IMR-90 (cell line): ENCODE measurements at regions not wholly inside any gene's neighbourhood (a gene's known extent, or its start where the extent isn't known, plus 50 kb on each side); places are given as distances from the start of the nearest gene placed in this dataset.

Source experiments
- ATAC-seq: fragments of 200-7000 bp; cut with Tn5 transposase; 2 replicates; pipeline ENCODE4 v1.9.1; 2020; ENCODE audit warnings: low read depth, mild to moderate bottlenecking, moderate library complexity
- BruUV-seq: library from RNA; stranded (reverse); fragments of 400-500 nt; replicated peaks from 2 replicates; lab custom pipeline; 2021; lab: Mats Ljungman, UMichigan
- CTCF ChIA-PET: fragments of 300-600 bp; formaldehyde crosslinking; extraction: SDS; loops from one replicate; lab custom pipeline; 2021; ENCODE audit warnings: antibody characterized with exemption; lab: Yijun Ruan, JAX
- POLR2A ChIA-PET: fragments of 300-600 bp; sonication (Branson Sonifier 250); formaldehyde crosslinking; loops from one replicate; lab custom pipeline; 2022; ENCODE audit warnings: antibody characterized with exemption; ENCODE audit not compliant: unreplicated experiment; lab: Charles Lee
- DNase-seq: peaks from one replicate; pipeline ENCODE4 v3.0.0; 2013
- H2AFZ ChIP-seq: replicated peaks from 2 replicates; pipeline ENCODE3; 2013; ENCODE audit warnings: low read length, mild to moderate bottlenecking; ENCODE audit not compliant: poor library complexity
- H2AK5ac ChIP-seq: 2 replicates; pipeline ENCODE4 v1.6.1; 2013; ENCODE audit warnings: low read depth, low read length, inconsistent platforms
- H2AK9ac ChIP-seq: replicated peaks from 2 replicates; pipeline ENCODE3; 2013; ENCODE audit warnings: mild to moderate bottlenecking, low read depth, low read length, moderate library complexity; ENCODE audit not compliant: poor library complexity
- H2BK120ac ChIP-seq: 2 replicates; pipeline ENCODE4 v1.6.1; 2013; ENCODE audit warnings: low read depth, low read length, inconsistent platforms
- H2BK15ac ChIP-seq: 3 replicates; pipeline ENCODE4 v1.6.1; 2013; ENCODE audit warnings: low read depth, low read length, inconsistent platforms
- H2BK20ac ChIP-seq: 2 replicates; pipeline ENCODE4 v1.6.1; 2013; ENCODE audit warnings: low read depth, mild to moderate bottlenecking, inconsistent platforms, low read length, moderate library complexity
- H2BK5ac ChIP-seq: 2 replicates; pipeline ENCODE4 v1.6.1; 2013; ENCODE audit warnings: mild to moderate bottlenecking, low read depth, low read length, inconsistent platforms; ENCODE audit not compliant: poor library complexity, severe bottlenecking
- H3K14ac ChIP-seq: replicated peaks from 2 replicates; pipeline ENCODE4 v1.6.1; 2013; ENCODE audit warnings: low read depth, low read length, inconsistent platforms
- H3K18ac ChIP-seq: 2 replicates; pipeline ENCODE4 v1.6.1; 2013; ENCODE audit warnings: low read depth, low read length, control low read depth
- H3K23ac ChIP-seq: 2 replicates; pipeline ENCODE4 v1.6.1; 2013; ENCODE audit warnings: low read depth, low read length, inconsistent platforms
- H3K27ac ChIP-seq: 2 replicates; pipeline ENCODE4 v1.5.1; 2013; ENCODE audit warnings: mild to moderate bottlenecking, control low read depth, low read length; ENCODE audit not compliant: insufficient read depth
- H3K27me3 ChIP-seq: 2 replicates; pipeline ENCODE4 v1.6.1; 2013; ENCODE audit warnings: low read length; ENCODE audit not compliant: control insufficient read depth, insufficient read depth
- H3K36me3 ChIP-seq: 2 replicates; pipeline ENCODE4 v1.6.1; 2013; ENCODE audit warnings: low read length, mixed read lengths; ENCODE audit not compliant: control insufficient read depth, insufficient read depth
- H3K4ac ChIP-seq: 2 replicates; pipeline ENCODE4 v1.6.1; 2013; ENCODE audit warnings: low read depth, low read length, inconsistent platforms
- H3K4me1 ChIP-seq: 2 replicates; pipeline ENCODE4 v1.6.1; 2013; ENCODE audit warnings: low read length, mixed read lengths; ENCODE audit not compliant: control insufficient read depth, insufficient read depth
- H3K4me2 ChIP-seq: 2 replicates; pipeline ENCODE4 v1.6.1; 2013; ENCODE audit warnings: low read depth, mild to moderate bottlenecking, control low read depth, low read length, moderate library complexity
- H3K4me3 ChIP-seq: 2 replicates; pipeline ENCODE4 v1.5.1; 2013; ENCODE audit warnings: low read depth, mild to moderate bottlenecking, control low read depth, low read length, moderate library complexity; ENCODE audit not compliant: insufficient read depth
- H3K56ac ChIP-seq: 2 replicates; pipeline ENCODE4 v1.6.1; 2013; ENCODE audit warnings: low read length, inconsistent platforms; ENCODE audit not compliant: insufficient read depth; ENCODE audit errors: extremely low read depth
- H3K79me1 ChIP-seq, 2 experiments: 2 replicates each; pipeline ENCODE4 v1.6.1; 2013; ENCODE audit warnings: low read length in 2 of 2, inconsistent platforms in 1 of 2, low read depth in 1 of 2
- H3K9ac ChIP-seq: 2 replicates; pipeline ENCODE4 v1.6.1; 2013; ENCODE audit warnings: low read depth, low read length, control low read depth
- H3K9me1 ChIP-seq: 2 replicates; pipeline ENCODE4 v1.6.1; 2013; ENCODE audit warnings: low read length, inconsistent platforms; ENCODE audit not compliant: insufficient read depth
- H3K9me3 ChIP-seq: 2 replicates; pipeline ENCODE4 v1.6.1; 2013; ENCODE audit warnings: low read length; ENCODE audit not compliant: control insufficient read depth, insufficient read depth
- H4K20me1 ChIP-seq: 2 replicates; pipeline ENCODE4 v1.6.1; 2013; ENCODE audit warnings: low read length, inconsistent platforms; ENCODE audit not compliant: insufficient read depth
- H4K5ac ChIP-seq: 2 replicates; pipeline ENCODE4 v1.6.1; 2013; ENCODE audit warnings: mild to moderate bottlenecking, low read depth, low read length, control low read depth
- H4K8ac ChIP-seq, 2 experiments: 2 replicates each; pipeline ENCODE4 v1.6.1; 2013; ENCODE audit warnings: low read depth in 2 of 2, low read length in 2 of 2, control low read depth in 1 of 2, inconsistent platforms in 1 of 2
- H4K91ac ChIP-seq: 2 replicates; pipeline ENCODE4 v1.6.1; 2013; ENCODE audit warnings: low read depth, low read length, inconsistent platforms; ENCODE audit not compliant: insufficient read depth
- BHLHE40 ChIP-seq: fragments of 150-350 bp; IDR thresholded peaks from 2 replicates; pipeline ENCODE4 v1.6.1; 2016; ENCODE audit warnings: mild to moderate bottlenecking, low read depth, low read length
- CHD1 ChIP-seq: IDR thresholded peaks from 2 replicates; pipeline ENCODE4 v1.6.1; 2012; ENCODE audit warnings: low read depth, low read length, improper control_type of control experiment
- FOS ChIP-seq: fragments of 150-350 bp; IDR thresholded peaks from 2 replicates; pipeline ENCODE4 v1.6.1; 2016; ENCODE audit warnings: low read depth, low read length
- MAFK ChIP-seq: IDR thresholded peaks from 2 replicates; pipeline ENCODE4 v1.6.1; 2012; ENCODE audit warnings: low read depth, low read length, improper control_type of control experiment
- MAZ ChIP-seq: IDR thresholded peaks from 2 replicates; pipeline ENCODE4 v1.6.1; 2012; ENCODE audit warnings: low read depth, mild to moderate bottlenecking, low read length, improper control_type of control experiment, moderate library complexity, borderline replicate concordance
- MXI1 ChIP-seq: IDR thresholded peaks from 2 replicates; pipeline ENCODE4 v1.6.1; 2012; ENCODE audit warnings: low read depth, mild to moderate bottlenecking, low read length, moderate library complexity, borderline replicate concordance
- NFE2L2 ChIP-seq: fragments of 150-350 bp; IDR thresholded peaks from 2 replicates; pipeline ENCODE4 v1.6.1; 2016; ENCODE audit warnings: low read depth, mild to moderate bottlenecking, low read length
- POLR2A ChIP-seq: IDR thresholded peaks from 2 replicates; pipeline ENCODE4 v1.6.1; 2012; ENCODE audit warnings: mild to moderate bottlenecking, low read depth, low read length
- RFX5 ChIP-seq: IDR thresholded peaks from 2 replicates; pipeline ENCODE4 v1.8.0; 2012; ENCODE audit warnings: low read depth, mild to moderate bottlenecking, low read length, moderate library complexity
- WGBS, 2 experiments: methylation state at CpG; one replicate each; pipeline versions ENCODE4 v1.1.5 to v1.1.7; 2013; ENCODE audit warnings: missing lambda C conversion rate in 2 of 2; ENCODE audit not compliant: insufficient read length in 1 of 2; ENCODE audit errors: extremely low coverage in 2 of 2; 5-methylcytosine and 5-hydroxymethylcytosine counted together
- dilution Hi-C: fragments of 300-500 bp; cut with HindIII; formaldehyde crosslinking; loops from one replicate; pipeline ENCODE4 v1.14.3; 2018; ENCODE audit warnings: low sequenced_read_pairs; ENCODE audit not compliant: unreplicated experiment
- in situ Hi-C: fragments of 300-500 bp; cut with MboI; formaldehyde crosslinking; loops from 3 replicates; pipeline ENCODE4 v1.14.3; 2019; ENCODE audit warnings: low sequenced_read_pairs, inconsistent platforms, mixed read lengths
- intact Hi-C: fragments of 100-400 bp; cut with micrococcal nuclease; formaldehyde crosslinking; loops from 2 replicates; pipeline ENCODE4 v1.10.0; 2022
- TF ChIP-seq, protein P1 (sequence below): fragments of 150-350 bp; IDR thresholded peaks from 2 replicates; pipeline ENCODE4 v1.6.1; 2016; ENCODE audit warnings: low read depth, mild to moderate bottlenecking, low read length, moderate library complexity, borderline replicate concordance
- TF ChIP-seq, protein P2 (sequence below): conservative IDR thresholded peaks from 2 replicates; pipeline ENCODE4 v1.5.1; 2012; ENCODE audit warnings: mild to moderate bottlenecking, low read depth, low read length, improper control_type of control experiment
- TF ChIP-seq, protein P3 (sequence below): fragments of 150-350 bp; IDR thresholded peaks from 2 replicates; pipeline ENCODE4 v1.6.1; 2017; ENCODE audit warnings: mild to moderate bottlenecking, antibody characterized with exemption, low read length, low read depth

DNA sequence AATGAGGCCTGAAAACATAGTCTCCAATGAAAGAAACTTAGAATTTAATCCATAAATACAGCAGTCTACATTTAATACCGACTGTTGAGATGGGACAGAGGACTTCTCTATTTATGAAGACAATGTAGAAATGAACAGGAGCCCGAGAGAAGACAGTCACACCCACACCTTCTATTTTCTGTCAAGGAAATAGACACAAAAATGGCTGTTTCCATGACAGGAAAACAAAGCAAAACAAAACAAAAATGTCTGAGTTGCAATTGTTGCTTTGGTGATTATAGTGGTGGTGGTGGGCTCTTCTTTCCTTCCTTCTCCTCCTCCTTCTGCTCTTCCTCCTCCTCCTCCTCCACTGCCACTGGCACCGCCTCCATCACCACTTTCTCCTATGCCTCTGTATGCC is 72.3 kb upstream of the CCDC68 start:
- Histone ChIP-seq H2BK20ac (no peak overlapping the region), H3K4me2 (no peak overlapping the region), H4K8ac (no peak overlapping the region), H4K5ac (no peak overlapping the region), H3K9me3 (no peaks in the 10 kb centered on the region), H3K27me3 (peaks cover 14% of the 10 kb centered on the region; the same call in 1 of the 2 replicates), H2BK5ac (no peak overlapping the region), H3K4ac (no peak overlapping the region), H4K20me1 (no peaks in the 10 kb centered on the region), H2AK5ac (no peak overlapping the region), H3K4me1 (no peaks in the 10 kb centered on the region), H3K4me3 (no peak overlapping the region), H2AFZ (no peak overlapping the region), H3K18ac (no peak overlapping the region), H3K9ac (no peak overlapping the region), H3K14ac (no peak overlapping the region), H3K79me1 (no peaks in the 10 kb centered on the region), H3K23ac (no peak overlapping the region), H2BK15ac (no peak overlapping the region), H4K91ac (no peak overlapping the region), H3K27ac (no peak overlapping the region), H2AK9ac (no peak overlapping the region), H3K56ac (no peak overlapping the region), H2BK120ac (no peak overlapping the region), H3K9me1 (no peaks in the 10 kb centered on the region), H3K36me3 (no peaks in the 10 kb centered on the region)
- intact Hi-C loops (no loop called here), in situ Hi-C loops (no loop called here), dilution Hi-C loops (no loop called here)
- TF ChIP-seq, protein P1, sequence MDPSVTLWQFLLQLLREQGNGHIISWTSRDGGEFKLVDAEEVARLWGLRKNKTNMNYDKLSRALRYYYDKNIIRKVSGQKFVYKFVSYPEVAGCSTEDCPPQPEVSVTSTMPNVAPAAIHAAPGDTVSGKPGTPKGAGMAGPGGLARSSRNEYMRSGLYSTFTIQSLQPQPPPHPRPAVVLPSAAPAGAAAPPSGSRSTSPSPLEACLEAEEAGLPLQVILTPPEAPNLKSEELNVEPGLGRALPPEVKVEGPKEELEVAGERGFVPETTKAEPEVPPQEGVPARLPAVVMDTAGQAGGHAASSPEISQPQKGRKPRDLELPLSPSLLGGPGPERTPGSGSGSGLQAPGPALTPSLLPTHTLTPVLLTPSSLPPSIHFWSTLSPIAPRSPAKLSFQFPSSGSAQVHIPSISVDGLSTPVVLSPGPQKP: no peak
- TF ChIP-seq NFE2L2 (no peak), MAZ (no peak), MXI1 (no peak), RFX5 (no peak), FOS (no peak), MAFK (no peak), CHD1 (no peak), BHLHE40 (no peak), POLR2A (no peak)
- TF ChIP-seq, protein P2, sequence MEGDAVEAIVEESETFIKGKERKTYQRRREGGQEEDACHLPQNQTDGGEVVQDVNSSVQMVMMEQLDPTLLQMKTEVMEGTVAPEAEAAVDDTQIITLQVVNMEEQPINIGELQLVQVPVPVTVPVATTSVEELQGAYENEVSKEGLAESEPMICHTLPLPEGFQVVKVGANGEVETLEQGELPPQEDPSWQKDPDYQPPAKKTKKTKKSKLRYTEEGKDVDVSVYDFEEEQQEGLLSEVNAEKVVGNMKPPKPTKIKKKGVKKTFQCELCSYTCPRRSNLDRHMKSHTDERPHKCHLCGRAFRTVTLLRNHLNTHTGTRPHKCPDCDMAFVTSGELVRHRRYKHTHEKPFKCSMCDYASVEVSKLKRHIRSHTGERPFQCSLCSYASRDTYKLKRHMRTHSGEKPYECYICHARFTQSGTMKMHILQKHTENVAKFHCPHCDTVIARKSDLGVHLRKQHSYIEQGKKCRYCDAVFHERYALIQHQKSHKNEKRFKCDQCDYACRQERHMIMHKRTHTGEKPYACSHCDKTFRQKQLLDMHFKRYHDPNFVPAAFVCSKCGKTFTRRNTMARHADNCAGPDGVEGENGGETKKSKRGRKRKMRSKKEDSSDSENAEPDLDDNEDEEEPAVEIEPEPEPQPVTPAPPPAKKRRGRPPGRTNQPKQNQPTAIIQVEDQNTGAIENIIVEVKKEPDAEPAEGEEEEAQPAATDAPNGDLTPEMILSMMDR: no peak
- TF ChIP-seq, protein P3, sequence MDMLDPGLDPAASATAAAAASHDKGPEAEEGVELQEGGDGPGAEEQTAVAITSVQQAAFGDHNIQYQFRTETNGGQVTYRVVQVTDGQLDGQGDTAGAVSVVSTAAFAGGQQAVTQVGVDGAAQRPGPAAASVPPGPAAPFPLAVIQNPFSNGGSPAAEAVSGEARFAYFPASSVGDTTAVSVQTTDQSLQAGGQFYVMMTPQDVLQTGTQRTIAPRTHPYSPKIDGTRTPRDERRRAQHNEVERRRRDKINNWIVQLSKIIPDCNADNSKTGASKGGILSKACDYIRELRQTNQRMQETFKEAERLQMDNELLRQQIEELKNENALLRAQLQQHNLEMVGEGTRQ: no peak
- WGBS, 2 experiments: 50% methylated on average over 1 of the region's 3 CpGs; no CpG with 5 or more reads in 1 of the 2 experiments
- ATAC-seq (no peak), DNase-seq (no peak)
- no TSS peak for BruUV-seq
- POLR2A ChIA-PET: no interaction called here
- CTCF ChIA-PET: no interaction called here
